HTR-8/SVneo (cell line): ENCODE measurements at regions not wholly inside any gene's neighbourhood (a gene's known extent, or its start where the extent isn't known, plus 50 kb on each side); places are given as distances from the start of the nearest gene placed in this dataset.

Experiments
- DNase-seq: peaks from one replicate; pipeline ENCODE4 v3.0.0; 2011; ENCODE audit warnings: low spot score, mixed read lengths; ENCODE audit not compliant: insufficient read length
- FAIRE-seq: peaks from 2 replicates; lab custom pipeline; 2011; peaks lifted over from hg19 to GRCh38; lab: Jason Lieb, UNC

- FAIRE-seq (no peak), DNase-seq (no peak)
These were observed 135.5 kb upstream of the SORCS3 start for GRCh38 chr10:104505521-104506042.

DNA sequence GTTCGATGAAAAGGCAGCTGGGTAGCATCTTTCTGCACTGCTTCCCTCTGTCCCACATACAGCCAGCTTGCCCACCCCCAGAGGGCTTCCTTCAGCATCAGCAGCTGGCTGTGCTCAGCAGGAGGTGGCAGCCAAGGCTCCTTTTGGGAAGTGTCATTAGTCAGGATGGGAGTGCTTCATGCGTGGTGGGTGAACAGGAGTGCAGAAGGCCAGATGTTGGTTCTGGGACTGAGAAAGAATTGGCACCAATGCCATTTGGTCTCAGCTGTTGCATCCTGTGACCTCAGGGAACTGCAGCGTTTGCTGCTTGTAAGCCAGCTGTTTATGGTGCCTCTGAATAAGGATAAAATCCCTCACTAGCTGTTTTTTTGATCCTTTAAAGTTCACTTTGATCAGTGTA, 131.1 kb upstream of the SORCS3 start:
- FAIRE-seq (no peak), DNase-seq (no peak)

GRCh38 chr10:104510644-104511043, 130.4 kb upstream of the SORCS3 start:
- DNase-seq = no peak
- no peak for FAIRE-seq

DNA sequence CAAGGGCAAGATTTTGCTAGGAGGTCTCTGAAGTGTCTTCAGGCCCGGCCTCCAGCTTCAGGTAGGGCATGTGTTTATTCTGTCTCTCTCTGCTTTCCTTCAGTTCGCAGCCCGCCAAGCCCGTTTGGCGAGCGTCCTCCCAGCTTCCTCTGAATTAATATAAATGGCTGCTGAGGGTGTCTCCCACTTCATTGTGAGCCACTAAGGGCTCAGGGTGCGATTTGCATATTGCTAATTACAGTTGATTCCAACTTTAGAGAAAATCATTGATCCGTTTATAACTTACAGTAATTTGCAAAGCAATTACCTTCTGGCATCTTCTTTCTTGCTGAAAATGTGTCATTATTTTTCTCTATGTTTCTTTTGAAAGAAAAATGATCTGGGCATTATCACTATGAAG, 128.3 kb upstream of the SORCS3 start:
- FAIRE-seq = no peak
- no peak for DNase-seq

DNA sequence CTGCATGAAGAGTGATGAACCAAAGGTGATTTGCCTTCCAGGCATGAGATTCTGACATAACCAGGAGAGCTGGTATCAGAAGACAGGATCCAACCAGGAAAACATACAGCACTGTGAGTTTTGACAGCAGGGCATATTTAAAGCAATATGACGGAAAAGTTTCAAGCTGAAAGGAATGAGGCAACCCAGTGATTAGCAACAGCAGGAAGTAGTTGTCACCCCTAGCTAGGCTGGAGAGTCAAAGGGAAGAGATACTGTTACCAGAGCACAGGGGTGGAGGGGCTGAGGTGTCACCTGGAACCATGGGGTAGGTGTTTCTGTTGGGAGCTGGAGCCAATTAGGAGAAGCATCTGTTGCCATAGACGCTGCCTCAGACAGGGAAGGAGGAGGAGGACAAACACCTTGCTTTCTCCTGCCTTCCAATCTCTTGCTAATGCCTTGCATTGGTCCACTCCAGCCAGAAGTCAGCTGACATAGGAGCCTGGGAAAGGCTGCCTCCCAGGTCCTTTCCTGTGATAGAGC, 125.4 kb upstream of the SORCS3 start:
- no peak for DNase-seq
- FAIRE-seq = no peak

GRCh38 chr10:104516986-104517385, 124.1 kb upstream of the SORCS3 start:
- FAIRE-seq = no peak
- DNase-seq = no peak

- DNase-seq (no peak), FAIRE-seq (no peak)
These were observed 123.1 kb upstream of the SORCS3 start for GRCh38 chr10:104517946-104518345.

DNA sequence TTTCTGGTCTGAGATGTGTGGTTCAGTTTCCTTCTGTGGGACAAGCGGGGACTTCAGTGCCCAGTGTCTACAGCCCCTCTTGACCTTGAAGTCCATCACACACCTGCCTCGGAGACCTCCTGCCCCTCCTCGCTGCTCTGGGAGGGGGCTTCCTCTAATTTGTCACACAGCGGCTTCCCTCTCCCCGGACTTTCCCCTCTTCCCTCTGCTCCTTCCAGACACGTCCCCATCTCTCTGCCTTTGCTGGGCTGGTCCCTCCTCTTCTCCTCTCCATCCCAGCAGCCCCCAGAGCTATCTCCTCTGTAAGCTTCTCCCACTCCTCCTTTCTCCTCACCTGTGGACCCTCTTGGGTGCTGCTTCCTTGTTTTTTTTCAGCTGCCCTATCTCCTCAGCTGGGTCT, 122.2 kb upstream of the SORCS3 start:
- FAIRE-seq = no peak
- no peak for DNase-seq

DNA sequence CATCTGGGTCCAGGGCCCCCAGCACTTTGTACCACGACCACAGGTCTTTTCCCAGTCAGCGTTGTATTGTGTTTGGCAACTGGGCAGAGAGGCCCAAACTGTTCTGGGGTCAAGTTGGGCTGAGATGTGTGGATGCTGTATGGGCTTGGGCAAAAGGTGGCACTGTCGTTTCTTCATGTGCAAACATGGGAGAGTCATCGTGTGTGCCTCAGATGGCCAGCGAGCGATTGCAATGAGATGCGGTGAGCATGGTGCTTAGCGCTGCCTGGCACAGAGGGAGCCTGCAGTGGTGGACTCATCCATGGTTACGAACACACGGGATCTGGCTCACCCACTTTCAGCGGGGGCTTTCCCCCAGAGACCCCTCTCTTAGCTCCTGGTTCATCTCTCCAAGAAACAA, 120.4 kb upstream of the SORCS3 start:
- DNase-seq (no peak), FAIRE-seq (no peak)

GRCh38 chr10:104521901-104522694, 119.0 kb upstream of the SORCS3 start:
- DNase-seq (no peak), FAIRE-seq (no peak)

DNA sequence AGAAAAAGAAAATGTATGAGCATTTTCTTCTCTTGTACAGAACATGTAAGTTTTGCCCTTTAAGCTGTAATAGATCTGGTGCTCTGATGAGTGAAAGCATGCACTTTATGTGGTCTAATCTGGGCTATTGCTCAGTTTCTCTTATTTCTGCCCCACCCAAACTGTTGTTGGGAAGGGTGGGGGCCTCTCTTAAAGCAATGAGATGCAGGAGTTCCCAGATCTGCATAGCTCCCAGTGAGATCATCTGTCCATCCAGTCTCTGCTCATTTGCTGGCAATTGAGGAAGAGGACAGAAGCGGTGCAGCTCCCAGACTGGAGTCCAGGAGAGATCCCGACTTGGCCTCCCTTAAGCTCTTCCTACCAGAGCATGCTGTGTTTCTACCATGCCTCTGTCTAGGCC, 114.9 kb upstream of the SORCS3 start:
- DNase-seq = no peak
- FAIRE-seq = no peak

GRCh38 chr10:104527013-104527412, 114.1 kb upstream of the SORCS3 start:
- FAIRE-seq (no peak), DNase-seq (no peak)

- no peak for DNase-seq
These were observed 100.9 kb upstream of the SORCS3 start for GRCh38 chr10:104540181-104540580.

GRCh38 chr10:104541820-104542219, 99.3 kb upstream of the SORCS3 start:
- no peak for FAIRE-seq
- DNase-seq = no peak

More at GRCh38 chr10:104540181-104540580, 100.9 kb upstream of the SORCS3 start:
- FAIRE-seq = no peak

DNA sequence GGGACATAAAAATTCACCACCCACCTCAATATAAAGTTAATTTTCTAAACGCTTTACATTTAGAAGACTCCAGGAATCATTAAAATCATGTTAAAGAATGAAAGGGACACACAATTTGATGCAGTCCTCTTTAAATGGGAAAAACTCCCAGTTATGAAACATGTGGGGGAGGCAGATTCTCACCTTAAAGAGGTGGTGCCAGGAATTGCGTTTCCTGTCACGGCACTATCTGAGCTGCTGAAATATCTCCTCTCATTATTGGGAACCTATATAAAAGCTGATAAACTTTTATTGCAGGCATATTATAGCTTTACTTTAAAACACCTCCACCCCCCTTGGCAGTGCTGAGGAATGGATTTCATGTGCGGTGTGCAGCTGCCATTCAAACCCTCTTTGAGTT, 94.8 kb upstream of the SORCS3 start:
- FAIRE-seq (no peak), DNase-seq (no peak)

DNA sequence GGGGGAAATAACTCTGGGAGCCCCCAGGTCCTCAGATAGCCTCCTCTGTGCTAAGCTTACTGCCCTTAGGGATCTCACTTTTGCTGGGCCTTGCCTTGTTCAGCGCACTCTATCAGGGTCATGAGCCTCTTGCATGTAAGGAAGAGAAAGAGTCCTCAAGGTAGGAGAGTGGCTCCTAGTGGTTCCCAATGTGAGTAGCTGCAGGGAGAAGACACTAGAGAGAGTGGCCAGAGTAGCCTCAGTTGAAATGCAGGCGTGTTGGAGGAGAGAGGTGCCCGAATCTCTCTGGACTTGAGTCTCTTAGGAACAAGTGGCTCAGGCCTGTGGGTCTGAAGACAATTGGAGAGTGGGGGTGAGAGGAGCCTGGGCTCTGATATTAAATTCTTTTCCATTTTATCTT, 94.3 kb upstream of the SORCS3 start:
- DNase-seq (no peak), FAIRE-seq (no peak)

DNA sequence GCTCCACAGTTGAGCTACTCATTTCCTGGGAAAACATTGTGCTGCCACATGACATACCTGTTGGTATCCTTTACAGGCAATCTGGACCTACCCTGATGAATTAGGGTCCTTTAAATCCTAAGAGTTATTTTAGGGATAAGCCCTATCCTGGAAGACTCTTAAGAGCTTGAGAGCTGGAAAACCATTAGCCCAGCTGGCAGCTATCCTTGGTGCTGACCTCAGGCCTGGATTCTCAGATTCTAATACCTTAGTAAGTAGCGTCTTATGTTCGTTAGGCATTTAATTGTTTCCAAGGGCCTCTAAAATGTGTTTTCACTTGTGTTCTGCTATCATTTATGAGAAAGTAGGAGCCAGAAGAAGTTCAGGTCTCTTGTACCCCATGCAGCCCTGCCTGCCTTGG, 93.0 kb upstream of the SORCS3 start:
- DNase-seq (no peak), FAIRE-seq (no peak)

- DNase-seq (no peak), FAIRE-seq (no peak)
These were observed 84.3 kb upstream of the SORCS3 start for GRCh38 chr10:104556831-104557230.

DNA sequence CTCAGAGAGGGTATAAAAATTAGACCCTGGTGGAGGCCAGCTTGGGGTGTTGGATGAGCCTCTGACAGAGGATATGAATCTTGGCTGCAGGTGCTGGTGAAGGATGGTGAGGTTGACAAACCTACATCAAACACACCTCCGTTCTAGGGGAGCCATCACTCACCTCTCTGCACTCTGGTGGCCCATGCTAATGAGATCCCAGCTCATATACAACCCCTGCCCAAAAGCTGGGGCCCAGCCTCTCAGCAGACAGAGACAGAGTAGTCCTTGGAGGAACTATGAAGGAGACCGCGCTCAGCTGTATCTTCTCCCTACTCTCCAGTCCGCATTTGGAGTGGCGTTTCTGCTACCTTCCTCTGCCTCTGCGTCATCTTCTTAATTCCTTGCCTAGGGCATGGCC, 83.1 kb upstream of the SORCS3 start:
- no peak for DNase-seq
- FAIRE-seq = no peak

GRCh38 chr10:104559935-104560334, 81.2 kb upstream of the SORCS3 start:
- no peak for FAIRE-seq
- no peak for DNase-seq

DNA sequence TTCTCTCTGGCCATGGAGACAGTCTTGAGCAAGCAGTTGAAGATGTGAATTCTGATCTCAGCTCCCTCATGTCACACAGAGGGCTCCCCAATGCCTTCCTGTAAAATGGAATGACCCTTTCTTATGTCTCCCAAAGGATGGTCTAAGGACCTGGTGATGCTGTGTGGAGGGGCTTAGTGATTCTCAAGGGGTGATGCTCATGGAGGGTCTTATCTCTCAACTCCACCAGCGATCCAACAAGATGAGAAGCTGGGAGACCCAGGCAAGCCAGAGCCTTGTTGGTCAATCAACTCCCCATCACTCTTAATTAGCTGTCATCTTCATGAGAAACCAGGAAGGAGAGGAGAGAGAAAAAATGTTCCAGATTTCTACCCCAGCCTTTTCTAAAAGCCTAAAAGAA, 78.0 kb upstream of the SORCS3 start:
- DNase-seq (no peak), FAIRE-seq (no peak)

- FAIRE-seq (no peak), DNase-seq (no peak)
These were observed 77.5 kb upstream of the SORCS3 start for GRCh38 chr10:104563548-104563947.
